ENCODE measurements at regions not wholly inside any gene's neighbourhood (a gene's known extent, or its start where the extent isn't known, plus 50 kb on each side); places are given as distances from the start of the nearest gene placed in this dataset.

DNA sequence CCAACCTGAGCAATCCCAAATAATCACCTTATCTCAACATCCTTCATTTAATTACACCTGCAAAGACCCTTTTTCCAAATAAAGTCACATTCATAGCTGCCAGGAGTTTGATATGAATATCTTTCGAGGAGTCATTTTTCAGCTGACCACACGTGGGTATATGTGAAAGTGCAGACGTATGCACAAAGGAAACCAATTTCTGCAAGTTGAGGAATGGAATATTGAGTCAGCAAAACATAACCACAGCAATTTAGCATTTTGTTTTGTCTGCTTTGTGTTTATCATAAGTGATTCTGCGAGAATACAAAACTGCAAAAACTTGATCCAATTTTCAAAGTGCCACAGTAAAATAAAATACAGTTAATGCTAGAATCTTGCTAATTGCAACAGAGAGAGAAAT, 295.9 kb downstream of the SUCLA2 start:
- Histone ChIP-seq H2BK20ac (ENCODE audit: low read depth, low read length) (no peak overlapping the region), H3K18ac (ENCODE audit: low read depth, low read length) (no peak overlapping the region), H4K5ac (ENCODE audit: low read depth, low read length) (no peak overlapping the region), H4K91ac (ENCODE audit: insufficient read depth, low read depth, low read length) (no peak overlapping the region), H3K36me3 (ENCODE audit: control insufficient read depth, insufficient read depth, low read length) (no peaks in the 10 kb centered on the region), H2AFZ (replicated peaks; ENCODE audit: low read length, poor library complexity) (no peak overlapping the region), H3K4me2 (ENCODE audit: low read depth, low read length) (no peak overlapping the region), H3K27ac (ENCODE audit: insufficient read depth, low read length) (no peak overlapping the region), H3K9ac (ENCODE audit: low read depth, low read length) (no peak overlapping the region), H4K8ac (ENCODE audit: low read depth in 2 of 2, low read length in 2 of 2) (no peak overlapping the region), H2BK5ac (ENCODE audit: low read depth, low read length, poor library complexity, severe bottlenecking) (no peak overlapping the region), H3K27me3 (ENCODE audit: control insufficient read depth, insufficient read depth, low read length) (peaks cover 6% of the 10 kb centered on the region), H2AK5ac (ENCODE audit: low read depth, low read length) (no peak overlapping the region), H3K9me3 (ENCODE audit: control insufficient read depth, insufficient read depth, low read length) (no peaks in the 10 kb centered on the region; the same call in 1 of the 2 replicates), H3K4me3 (ENCODE audit: insufficient read depth, low read depth, low read length) (no peak overlapping the region), H2BK120ac (ENCODE audit: low read depth, low read length) (no peak overlapping the region), H3K14ac (replicated peaks; ENCODE audit: low read depth, low read length) (no peak overlapping the region), H3K56ac (ENCODE audit: extremely low read depth, insufficient read depth, low read length) (no peak overlapping the region), H3K4me1 (ENCODE audit: control insufficient read depth, insufficient read depth, low read length) (no peaks in the 10 kb centered on the region), H3K9me1 (ENCODE audit: insufficient read depth, low read length) (no peaks in the 10 kb centered on the region), H3K79me1 (ENCODE audit: low read depth in 1 of 2, low read length in 2 of 2) (no peaks in the 10 kb centered on the region), H3K23ac (ENCODE audit: low read depth, low read length) (no peak overlapping the region), H4K20me1 (ENCODE audit: insufficient read depth, low read length) (no peaks in the 10 kb centered on the region), H2BK15ac (ENCODE audit: low read depth, low read length) (no peak overlapping the region), H3K4ac (ENCODE audit: low read depth, low read length) (no peak overlapping the region), H2AK9ac (replicated peaks; ENCODE audit: low read depth, low read length, poor library complexity) (no peak overlapping the region)
- intact Hi-C loops (cut with micrococcal nuclease) = no loop called here
- TF ChIP-seq BHLHE40 (IDR thresholded peaks at IDR 0.05; ENCODE audit: low read depth, low read length) = no peak
- TF ChIP-seq MAFK (IDR thresholded peaks at IDR 0.05; ENCODE audit: low read depth, low read length) = peak; percentile 28; the same call in 1 of the 2 replicates
- DNase-seq (no peak), ATAC-seq (ENCODE audit: low read depth) (no peak)
- ChIA-PET CTCF (no interaction called here), POLR2A (ENCODE audit: unreplicated experiment) (no interaction called here)
- dilution Hi-C loops (cut with HindIII; ENCODE audit: low sequenced_read_pairs, unreplicated experiment) = no loop called here
- BruUV-seq (replicated peaks) = no TSS peak
- in situ Hi-C loops (cut with MboI; ENCODE audit: low sequenced_read_pairs) = no loop called here
- WGBS, 2 experiments (ENCODE audit: extremely low coverage in 2 of 2, insufficient read length in 1 of 2) = no CpG with 5 or more reads among the region's 4 CpGs
